ENCODE measurements at regions not wholly inside any gene's neighbourhood (a gene's known extent, or its start where the extent isn't known, plus 50 kb on each side); places are given as distances from the start of the nearest gene placed in this dataset.

- H3K4me3 Mint-ChIP-seq: no peak overlapping the region
Observed at GRCh38 chr9:81408951-81409350, 280.4 kb downstream of the TLE1 start.

DNA sequence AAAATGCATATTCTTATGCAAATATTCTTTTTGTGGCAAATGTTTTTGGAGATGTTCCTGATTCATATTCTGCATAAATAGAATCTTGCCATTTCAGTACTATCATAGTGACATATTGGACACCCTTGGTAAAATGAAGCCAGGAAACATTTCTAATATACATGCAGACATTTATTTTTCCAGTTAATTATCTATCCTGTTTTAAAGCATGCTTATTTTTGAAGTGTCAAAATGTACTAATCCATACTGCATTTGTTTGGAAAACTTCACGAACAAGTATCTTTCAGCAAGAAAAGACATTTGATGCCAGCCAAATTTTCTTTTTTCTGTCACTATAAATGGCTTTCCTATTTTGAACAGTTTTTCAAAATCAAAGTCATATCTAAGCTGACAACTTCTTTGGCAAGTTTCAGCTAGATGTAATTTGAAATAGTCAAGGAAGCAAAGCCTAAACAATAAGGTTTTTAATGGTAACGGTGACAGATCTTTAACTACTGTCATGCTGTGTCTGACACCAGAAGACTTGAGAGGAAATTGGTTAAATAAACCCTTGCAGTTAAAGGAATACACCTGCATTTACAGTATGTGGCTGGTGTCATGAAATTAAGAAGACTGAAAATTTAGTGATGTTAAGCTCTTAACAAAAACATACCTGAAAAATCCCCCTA is 284.3 kb downstream of the TLE1 start:
- Mint-ChIP-seq H3K27me3 (no peaks in the 10 kb centered on the region), H3K27ac (no peak overlapping the region), H3K36me3 (no peaks in the 10 kb centered on the region), H3K4me3 (no peak overlapping the region), H3K4me1 (no peaks in the 10 kb centered on the region), H3K9me3 (peaks cover 1% of the 10 kb centered on the region)
- no peak for ATAC-seq (ENCODE audit: low read depth)
- DNase-seq: no peak
- POLR2A ChIA-PET: no interaction called here

More at GRCh38 chr9:81408951-81409350, 280.4 kb downstream of the TLE1 start:
- no peaks in the 10 kb centered on the region for H3K36me3 Mint-ChIP-seq
- H3K4me1 Mint-ChIP-seq: no peaks in the 10 kb centered on the region
- ATAC-seq (ENCODE audit: low read depth) (no peak), DNase-seq (no peak)
- no peak overlapping the region for H3K27ac Mint-ChIP-seq
- H3K27me3 Mint-ChIP-seq: no peaks in the 10 kb centered on the region
- no peaks in the 10 kb centered on the region for H3K9me3 Mint-ChIP-seq
- POLR2A ChIA-PET: no interaction called here

DNA sequence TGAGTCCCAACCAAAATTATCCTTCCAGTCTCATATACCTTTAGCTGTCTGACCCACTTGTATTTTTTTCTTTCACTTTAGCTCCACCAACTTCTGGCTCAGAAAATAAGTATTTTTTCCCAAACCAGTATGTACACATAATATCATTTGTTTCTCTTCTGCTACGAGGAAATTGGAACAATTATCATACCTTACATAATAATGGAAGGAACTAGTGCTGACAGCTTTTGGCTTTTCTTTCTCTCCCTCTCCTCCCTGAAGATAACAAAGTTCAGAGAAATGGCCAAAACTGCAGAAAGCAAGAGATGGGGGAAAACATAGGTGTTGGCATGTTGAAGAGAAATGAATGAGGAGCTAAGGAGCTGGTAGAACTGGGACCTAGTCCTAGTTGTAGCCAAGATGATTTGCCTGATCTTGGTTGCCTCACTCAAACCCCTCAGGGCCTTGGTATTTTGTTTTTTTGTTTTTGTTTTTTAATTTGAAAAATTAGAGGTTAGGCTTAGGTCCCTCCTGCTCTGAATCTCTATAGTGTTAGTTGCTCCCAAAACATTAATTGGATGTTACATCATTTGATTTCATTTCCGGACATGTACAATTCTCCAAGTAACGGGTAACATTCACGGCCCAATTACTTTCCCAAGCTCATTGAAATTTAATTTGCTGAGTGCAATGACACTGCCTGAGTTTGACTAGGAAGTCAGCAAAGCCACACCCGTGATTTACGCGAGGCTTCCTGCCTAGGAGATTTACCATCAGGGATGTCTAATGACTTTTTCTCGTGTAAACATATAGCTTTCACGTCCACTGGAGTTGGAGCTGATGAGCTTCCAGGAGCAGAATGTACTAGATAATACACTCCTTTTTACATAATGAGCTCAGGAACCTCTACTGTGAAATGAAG is 291.6 kb downstream of the TLE1 start:
- Mint-ChIP-seq H3K27ac (no peak overlapping the region), H3K9me3 (peaks cover 1% of the 10 kb centered on the region), H3K27me3 (no peaks in the 10 kb centered on the region), H3K4me3 (no peak overlapping the region), H3K36me3 (no peaks in the 10 kb centered on the region), H3K4me1 (no peaks in the 10 kb centered on the region)
- ATAC-seq (ENCODE audit: low read depth) (no peak), DNase-seq (no peak)
- POLR2A ChIA-PET: no interaction called here

- ATAC-seq (ENCODE audit: low read depth): no peak
- Mint-ChIP-seq H3K27me3 (no peaks in the 10 kb centered on the region), H3K27ac (no peak overlapping the region), H3K36me3 (no peaks in the 10 kb centered on the region), H3K4me1 (no peaks in the 10 kb centered on the region), H3K9me3 (no peaks in the 10 kb centered on the region), H3K4me3 (no peak overlapping the region)
- no peak for DNase-seq
- POLR2A ChIA-PET: no interaction called here
Observed at GRCh38 chr9:81396528-81396927, 292.8 kb downstream of the TLE1 start.

GRCh38 chr9:81395676-81396054 is 293.7 kb downstream of the TLE1 start:
- H3K27me3 Mint-ChIP-seq: no peaks in the 10 kb centered on the region
- no peaks in the 10 kb centered on the region for H3K4me1 Mint-ChIP-seq
- H3K9me3 Mint-ChIP-seq: no peaks in the 10 kb centered on the region
- H3K36me3 Mint-ChIP-seq: no peaks in the 10 kb centered on the region
- ATAC-seq (ENCODE audit: low read depth): no peak
- no peak overlapping the region for H3K27ac Mint-ChIP-seq
- POLR2A ChIA-PET: no interaction called here
- H3K4me3 Mint-ChIP-seq: no peak overlapping the region
- DNase-seq: no peak

DNA sequence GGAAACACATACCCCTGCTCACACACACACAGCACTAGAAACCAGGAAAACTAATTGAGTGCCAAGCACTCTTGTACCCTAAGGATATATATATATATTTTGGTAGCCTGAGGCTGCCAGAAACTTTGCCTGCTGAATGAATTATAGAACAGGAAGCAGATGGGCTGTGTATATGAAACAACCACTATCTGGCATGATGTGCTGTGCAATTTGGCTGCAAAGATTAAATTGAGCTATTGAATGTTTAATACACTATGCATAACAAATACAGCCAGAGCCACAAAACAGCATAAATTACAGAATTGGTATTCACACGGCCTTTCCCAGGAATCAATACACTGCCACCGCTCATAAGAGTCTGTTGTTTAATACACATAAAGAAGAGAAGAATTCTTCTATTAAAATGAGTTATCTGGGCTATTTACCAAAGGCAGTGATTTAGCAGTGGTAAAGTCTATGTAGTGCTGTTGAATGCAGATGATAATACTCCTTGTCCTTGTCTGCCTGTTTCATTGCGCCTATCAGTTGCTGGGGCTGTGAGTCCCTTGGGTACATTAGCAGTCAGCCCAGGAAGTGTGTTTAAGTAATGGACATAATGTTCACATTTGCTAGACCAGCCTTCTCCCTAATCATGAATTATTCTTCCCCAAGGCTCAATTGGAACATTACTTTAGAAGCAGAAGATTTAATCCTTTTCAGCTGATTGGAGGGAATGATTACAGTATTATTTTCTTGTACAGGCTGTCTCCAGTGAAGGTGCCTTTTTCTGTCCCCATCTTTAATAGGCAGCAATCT is 294.3 kb downstream of the TLE1 start:
- Mint-ChIP-seq H3K4me1 (no peaks in the 10 kb centered on the region), H3K27me3 (no peaks in the 10 kb centered on the region)
- ATAC-seq (ENCODE audit: low read depth): no peak

DNA sequence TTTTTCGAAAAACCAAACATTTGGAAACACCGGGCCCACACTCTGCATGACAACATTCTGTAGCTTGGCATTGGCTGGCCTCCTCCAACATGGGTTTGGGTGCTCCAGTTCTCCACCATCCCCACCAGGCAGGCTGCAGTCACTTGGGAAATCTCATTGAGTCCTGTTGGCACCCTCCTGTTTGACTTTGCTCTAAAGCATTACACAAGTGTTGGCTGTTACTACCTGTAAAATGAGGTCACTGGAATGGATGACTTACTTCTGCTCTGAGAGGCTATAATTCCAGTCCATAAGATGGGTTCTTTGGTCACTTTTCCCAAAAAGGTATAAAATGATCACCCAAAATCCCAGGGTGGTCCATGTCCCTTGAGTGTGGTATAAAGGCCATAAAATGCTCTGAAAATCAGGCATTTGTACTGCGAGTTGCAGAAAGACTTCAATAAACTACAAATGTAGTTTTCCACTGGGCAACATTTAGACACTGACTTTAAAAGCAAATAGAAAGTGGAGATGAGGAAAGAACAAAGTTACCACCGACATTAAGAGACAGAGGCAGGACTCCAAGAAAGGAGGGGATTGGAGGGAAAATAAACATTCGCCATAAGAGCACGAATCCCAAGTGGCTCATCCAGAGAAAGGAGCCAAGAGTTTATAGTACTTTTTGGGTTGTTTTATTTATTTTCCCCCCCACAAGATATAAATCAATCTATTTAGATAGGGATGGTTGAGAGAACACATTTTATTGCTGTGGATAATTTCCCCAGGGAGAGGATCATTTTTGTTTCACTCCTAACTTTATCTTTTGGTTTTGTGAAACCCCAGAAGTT is 295.1 kb downstream of the TLE1 start:
- DNase-seq (no peak), ATAC-seq (ENCODE audit: low read depth) (no peak)
- H3K4me3 Mint-ChIP-seq: no peak overlapping the region
- no peaks in the 10 kb centered on the region for H3K4me1 Mint-ChIP-seq
- no peaks in the 10 kb centered on the region for H3K36me3 Mint-ChIP-seq
- no peak overlapping the region for H3K27ac Mint-ChIP-seq
- H3K27me3 Mint-ChIP-seq: no peaks in the 10 kb centered on the region
- POLR2A ChIA-PET: no interaction called here
- H3K9me3 Mint-ChIP-seq: no peaks in the 10 kb centered on the region

More for the DNA sequence above, 294.3 kb downstream of the TLE1 start:
- Mint-ChIP-seq H3K27ac (no peak overlapping the region), H3K9me3 (no peaks in the 10 kb centered on the region), H3K36me3 (no peaks in the 10 kb centered on the region), H3K4me3 (no peak overlapping the region)
- DNase-seq: no peak
- POLR2A ChIA-PET: no interaction called here

GRCh38 chr9:81391457-81391825 is 297.9 kb downstream of the TLE1 start:
- H3K27me3 Mint-ChIP-seq: no peaks in the 10 kb centered on the region
- H3K4me1 Mint-ChIP-seq: no peaks in the 10 kb centered on the region
- no peaks in the 10 kb centered on the region for H3K36me3 Mint-ChIP-seq
- DNase-seq: no peak
- ATAC-seq (ENCODE audit: low read depth): no peak
- no peak overlapping the region for H3K27ac Mint-ChIP-seq
- H3K9me3 Mint-ChIP-seq: no peaks in the 10 kb centered on the region
- no peak overlapping the region for H3K4me3 Mint-ChIP-seq
- POLR2A ChIA-PET: no interaction called here

GRCh38 chr9:81390792-81391456 is 298.4 kb downstream of the TLE1 start:
- no peak overlapping the region for H3K27ac Mint-ChIP-seq
- H3K9me3 Mint-ChIP-seq: peaks cover 2% of the 10 kb centered on the region
- ATAC-seq (ENCODE audit: low read depth) (no peak), DNase-seq (no peak)
- POLR2A ChIA-PET: no interaction called here
- no peak overlapping the region for H3K4me3 Mint-ChIP-seq
- H3K4me1 Mint-ChIP-seq: no peaks in the 10 kb centered on the region
- no peaks in the 10 kb centered on the region for H3K36me3 Mint-ChIP-seq
- peaks cover 2% of the 10 kb centered on the region for H3K27me3 Mint-ChIP-seq

DNA sequence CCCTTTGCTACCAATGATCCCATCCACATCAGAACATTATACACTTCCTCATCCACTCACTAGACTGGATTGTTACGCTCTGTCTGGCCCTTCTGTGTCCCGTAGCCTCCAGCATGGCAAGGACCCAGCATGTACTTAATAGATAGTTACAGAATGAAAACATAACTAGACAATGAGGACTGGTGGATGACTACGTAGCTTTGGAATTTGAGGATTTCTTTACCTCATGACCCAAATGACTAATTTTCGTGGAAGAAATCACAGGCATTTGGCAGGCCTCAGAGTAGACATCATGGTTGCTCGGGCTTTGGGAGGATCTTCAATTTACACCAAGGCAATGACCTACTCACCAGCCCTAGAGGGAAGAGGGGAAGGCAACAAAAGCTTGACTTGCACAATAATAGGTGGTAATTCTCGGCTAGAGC is 299.8 kb downstream of the TLE1 start:
- H3K9me3 Mint-ChIP-seq: peaks cover 2% of the 10 kb centered on the region
- no peak for DNase-seq
- H3K4me3 Mint-ChIP-seq: no peak overlapping the region
- ATAC-seq (ENCODE audit: low read depth): no peak
- H3K4me1 Mint-ChIP-seq: no peaks in the 10 kb centered on the region
- H3K27me3 Mint-ChIP-seq: peaks cover 2% of the 10 kb centered on the region
- H3K36me3 Mint-ChIP-seq: no peaks in the 10 kb centered on the region
- H3K27ac Mint-ChIP-seq: no peak overlapping the region
- POLR2A ChIA-PET: no interaction called here

DNA sequence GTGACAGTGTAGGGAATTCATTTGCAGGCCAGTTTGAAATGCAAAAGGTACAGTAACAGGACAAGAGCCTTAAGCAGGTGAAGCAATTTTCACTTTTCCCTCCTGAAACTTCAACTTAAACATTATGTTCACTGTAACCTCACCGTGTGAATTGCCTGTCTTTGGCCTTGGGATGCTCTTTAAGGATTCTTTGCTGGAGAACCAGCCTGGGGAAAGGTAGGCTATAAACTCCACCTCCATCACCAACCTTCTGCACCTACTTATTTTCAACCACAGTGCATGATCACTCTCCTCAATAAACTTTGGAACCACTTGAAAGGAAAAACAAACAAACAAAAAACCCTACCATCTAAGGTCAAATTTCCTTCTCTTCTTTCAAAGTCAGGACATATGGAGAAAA is 300.5 kb downstream of the TLE1 start:
- ATAC-seq (ENCODE audit: low read depth) (no peak), DNase-seq (no peak)
- Mint-ChIP-seq H3K27me3 (peaks cover 2% of the 10 kb centered on the region), H3K9me3 (peaks cover 2% of the 10 kb centered on the region), H3K4me3 (no peak overlapping the region), H3K27ac (no peak overlapping the region), H3K4me1 (no peaks in the 10 kb centered on the region), H3K36me3 (no peaks in the 10 kb centered on the region)
- POLR2A ChIA-PET: no interaction called here

DNA sequence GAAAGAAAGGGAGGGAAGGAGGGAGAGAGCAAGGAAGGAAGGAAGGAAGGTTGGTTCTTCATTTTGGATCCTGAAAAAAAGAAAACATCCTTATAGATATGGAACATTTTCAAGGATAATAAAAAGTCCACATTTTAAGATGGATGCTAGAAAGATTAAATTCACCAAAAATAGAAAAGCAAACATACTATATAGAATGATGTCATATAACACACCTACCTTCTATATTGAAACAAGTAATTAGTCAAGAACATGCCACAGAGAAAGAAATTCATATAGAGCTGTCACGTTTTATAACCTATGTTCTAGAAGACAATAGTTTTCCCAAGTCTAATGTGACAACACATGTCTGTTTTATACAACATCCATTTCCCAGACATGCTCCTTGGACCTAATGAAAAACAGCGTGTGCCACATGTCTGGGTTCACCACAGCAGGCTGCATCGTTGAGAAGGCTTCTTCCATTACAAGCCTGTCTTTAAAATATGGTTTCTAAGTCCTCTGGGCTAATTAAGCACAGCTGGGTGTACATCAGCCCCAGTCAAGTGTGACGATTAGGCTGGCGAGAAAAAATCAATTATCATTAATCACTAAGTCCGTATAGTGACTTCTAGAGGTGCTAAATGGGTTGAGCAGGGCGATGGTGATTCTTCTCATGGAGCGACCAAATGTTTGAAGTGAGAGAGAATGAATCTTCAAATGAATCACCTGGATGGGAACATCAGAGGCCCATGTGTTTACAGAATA is 301.8 kb downstream of the TLE1 start:
- Mint-ChIP-seq H3K9me3 (peaks cover 2% of the 10 kb centered on the region), H3K4me1 (no peaks in the 10 kb centered on the region), H3K4me3 (no peak overlapping the region), H3K36me3 (no peaks in the 10 kb centered on the region), H3K27ac (no peak overlapping the region), H3K27me3 (peaks cover 2% of the 10 kb centered on the region)
- ATAC-seq (ENCODE audit: low read depth): no peak
- POLR2A ChIA-PET: no interaction called here
- DNase-seq: no peak

All from activated naive CD8-positive, alpha-beta T cell treated with anti-CD3 and anti-CD28 coated beads, Interleukin-2, amount 10 ng/mL, durations not matched to agents 7 days and 5 days (primary cell).